WTC11 (cell line): ENCODE measurements at regions not wholly inside any gene's neighbourhood (a gene's known extent, or its start where the extent isn't known, plus 50 kb on each side); places are given as distances from the start of the nearest gene placed in this dataset.
"Not testable (repeated sequence)": the region's sequence is repeated elsewhere in the genome, so short reads cannot be mapped to it uniquely, and the experiment has no call there.

Source experiments
- ATF6 ChIP-seq: sonication (generic); formaldehyde crosslinking; IDR thresholded peaks from 2 replicates; pipeline ENCODE4 v1.8.1; 2023; ENCODE audit warnings: mild to moderate bottlenecking, missing genetic modification reagents
- CTCF ChIP-seq: fragments of 200-600 bp; IDR thresholded peaks from 2 replicates; pipeline ENCODE4 v1.8.0; 2022; ENCODE audit warnings: antibody characterized with exemption
- E2F4 ChIP-seq: sonication (generic); formaldehyde crosslinking; IDR thresholded peaks from 2 replicates; pipeline ENCODE4 v1.8.1; 2022; ENCODE audit warnings: low read depth, mild to moderate bottlenecking, moderate library complexity, missing genetic modification reagents, borderline replicate concordance
- ESRRA ChIP-seq: sonication (generic); formaldehyde crosslinking; IDR thresholded peaks from 2 replicates; pipeline ENCODE4 v1.8.1; 2022; ENCODE audit warnings: mild to moderate bottlenecking, missing genetic modification reagents, borderline replicate concordance
- ETV6 ChIP-seq: sonication (generic); formaldehyde crosslinking; IDR thresholded peaks from 2 replicates; pipeline ENCODE4 v1.8.1; 2022; ENCODE audit warnings: mild to moderate bottlenecking, missing genetic modification reagents
- JUN ChIP-seq: sonication (generic); formaldehyde crosslinking; IDR thresholded peaks from 2 replicates; pipeline ENCODE4 v1.8.0; 2023; ENCODE audit warnings: mild to moderate bottlenecking, missing genetic modification reagents
- MXD4 ChIP-seq: fragments of 250-450 bp; sonication (Bioruptor Pico); IDR thresholded peaks from 2 replicates; pipeline ENCODE4 v1.8.0; 2021; ENCODE audit warnings: mild to moderate bottlenecking, moderate library complexity, borderline replicate concordance
- NFE2L1 ChIP-seq: sonication (generic); formaldehyde crosslinking; IDR thresholded peaks from 2 replicates; pipeline ENCODE4 v1.8.1; 2023; ENCODE audit warnings: missing genetic modification reagents
- NR2C2 ChIP-seq: sonication (generic); formaldehyde crosslinking; IDR thresholded peaks from 2 replicates; pipeline ENCODE4 v1.8.0; 2022; ENCODE audit warnings: mild to moderate bottlenecking, missing genetic modification reagents
- PRRX2 ChIP-seq: fragments of 250-450 bp; sonication (Bioruptor Pico); IDR thresholded peaks from 2 replicates; pipeline ENCODE4 v1.8.0; 2021; ENCODE audit warnings: mild to moderate bottlenecking
- SP1 ChIP-seq: sonication (generic); formaldehyde crosslinking; conservative IDR thresholded peaks from 2 replicates; pipeline ENCODE4 v1.8.1; 2022; ENCODE audit warnings: missing genetic modification reagents
- TP53 ChIP-seq: sonication (generic); formaldehyde crosslinking; IDR thresholded peaks from 2 replicates; pipeline ENCODE4 v1.8.1; 2023; ENCODE audit warnings: mild to moderate bottlenecking, missing genetic modification reagents
- USF2 ChIP-seq: sonication (generic); formaldehyde crosslinking; IDR thresholded peaks from 2 replicates; pipeline ENCODE4 v1.8.1; 2023; ENCODE audit warnings: mild to moderate bottlenecking, missing genetic modification reagents, moderate library complexity
- TF ChIP-seq, protein P1 (sequence below): sonication (generic); formaldehyde crosslinking; conservative IDR thresholded peaks from 2 replicates; pipeline ENCODE4 v1.8.1; 2023; ENCODE audit warnings: mild to moderate bottlenecking, low read depth, missing genetic modification reagents, moderate library complexity

DNA sequence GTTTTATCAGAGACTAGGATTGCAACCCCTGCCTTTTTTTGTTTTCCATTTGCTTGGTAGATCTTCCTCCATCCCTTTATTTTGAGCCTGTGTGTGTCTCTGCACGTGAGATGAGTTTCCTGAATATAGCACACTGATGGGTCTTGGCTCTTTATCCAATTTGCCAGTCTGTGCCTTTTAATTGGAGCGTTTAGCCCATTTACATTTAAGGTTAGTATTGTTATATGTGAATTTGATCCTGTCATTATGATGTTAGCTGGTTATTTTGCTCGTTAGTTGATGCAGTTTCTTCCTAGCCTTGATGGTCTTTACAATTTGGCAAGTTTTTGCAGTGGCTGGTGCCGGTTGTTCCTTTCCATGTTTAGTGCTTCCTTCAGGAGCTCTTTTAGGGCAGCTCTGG lies 138.8 kb downstream of the LPIN1 start:
- TF ChIP-seq ETV6 (CRISPR knock-in tag); USF2 (CRISPR knock-in tag); CTCF; E2F4 (CRISPR knock-in tag); NFE2L1; ATF6 (CRISPR knock-in tag); SP1 (CRISPR knock-in tag); NR2C2; TP53; JUN; PRRX2 (CRISPR knock-in tag); MXD4 (CRISPR knock-in tag); ESRRA (CRISPR knock-in tag): not testable (repeated sequence)
- TF ChIP-seq, protein P1, sequence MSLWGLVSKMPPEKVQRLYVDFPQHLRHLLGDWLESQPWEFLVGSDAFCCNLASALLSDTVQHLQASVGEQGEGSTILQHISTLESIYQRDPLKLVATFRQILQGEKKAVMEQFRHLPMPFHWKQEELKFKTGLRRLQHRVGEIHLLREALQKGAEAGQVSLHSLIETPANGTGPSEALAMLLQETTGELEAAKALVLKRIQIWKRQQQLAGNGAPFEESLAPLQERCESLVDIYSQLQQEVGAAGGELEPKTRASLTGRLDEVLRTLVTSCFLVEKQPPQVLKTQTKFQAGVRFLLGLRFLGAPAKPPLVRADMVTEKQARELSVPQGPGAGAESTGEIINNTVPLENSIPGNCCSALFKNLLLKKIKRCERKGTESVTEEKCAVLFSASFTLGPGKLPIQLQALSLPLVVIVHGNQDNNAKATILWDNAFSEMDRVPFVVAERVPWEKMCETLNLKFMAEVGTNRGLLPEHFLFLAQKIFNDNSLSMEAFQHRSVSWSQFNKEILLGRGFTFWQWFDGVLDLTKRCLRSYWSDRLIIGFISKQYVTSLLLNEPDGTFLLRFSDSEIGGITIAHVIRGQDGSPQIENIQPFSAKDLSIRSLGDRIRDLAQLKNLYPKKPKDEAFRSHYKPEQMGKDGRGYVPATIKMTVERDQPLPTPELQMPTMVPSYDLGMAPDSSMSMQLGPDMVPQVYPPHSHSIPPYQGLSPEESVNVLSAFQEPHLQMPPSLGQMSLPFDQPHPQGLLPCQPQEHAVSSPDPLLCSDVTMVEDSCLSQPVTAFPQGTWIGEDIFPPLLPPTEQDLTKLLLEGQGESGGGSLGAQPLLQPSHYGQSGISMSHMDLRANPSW (CRISPR knock-in tag), result not testable (repeated sequence)
